ENCODE measurements at regions not wholly inside any gene's neighbourhood (a gene's known extent, or its start where the extent isn't known, plus 50 kb on each side); places are given as distances from the start of the nearest gene placed in this dataset.

DNA sequence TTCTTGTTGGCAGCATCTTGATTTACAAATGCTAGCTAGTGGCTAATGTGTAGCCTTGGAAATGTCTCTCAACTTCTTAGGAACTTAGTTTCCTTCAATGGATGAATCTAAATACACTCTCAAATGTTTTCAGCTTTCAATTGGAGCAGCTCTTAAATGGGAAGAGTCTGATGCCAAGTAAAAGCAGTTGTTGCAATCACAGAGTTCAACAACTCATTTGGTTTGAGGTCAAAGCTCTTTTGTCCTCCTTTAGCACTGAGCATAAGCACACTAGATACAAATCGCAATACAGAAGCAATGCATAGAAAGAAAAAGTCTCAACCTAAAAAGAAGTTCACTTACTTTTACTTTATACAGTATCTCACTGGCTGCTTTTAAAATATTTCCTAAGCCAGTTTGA, 986.1 kb upstream of the FLRT2 start:
- TF ChIP-seq, protein P1, sequence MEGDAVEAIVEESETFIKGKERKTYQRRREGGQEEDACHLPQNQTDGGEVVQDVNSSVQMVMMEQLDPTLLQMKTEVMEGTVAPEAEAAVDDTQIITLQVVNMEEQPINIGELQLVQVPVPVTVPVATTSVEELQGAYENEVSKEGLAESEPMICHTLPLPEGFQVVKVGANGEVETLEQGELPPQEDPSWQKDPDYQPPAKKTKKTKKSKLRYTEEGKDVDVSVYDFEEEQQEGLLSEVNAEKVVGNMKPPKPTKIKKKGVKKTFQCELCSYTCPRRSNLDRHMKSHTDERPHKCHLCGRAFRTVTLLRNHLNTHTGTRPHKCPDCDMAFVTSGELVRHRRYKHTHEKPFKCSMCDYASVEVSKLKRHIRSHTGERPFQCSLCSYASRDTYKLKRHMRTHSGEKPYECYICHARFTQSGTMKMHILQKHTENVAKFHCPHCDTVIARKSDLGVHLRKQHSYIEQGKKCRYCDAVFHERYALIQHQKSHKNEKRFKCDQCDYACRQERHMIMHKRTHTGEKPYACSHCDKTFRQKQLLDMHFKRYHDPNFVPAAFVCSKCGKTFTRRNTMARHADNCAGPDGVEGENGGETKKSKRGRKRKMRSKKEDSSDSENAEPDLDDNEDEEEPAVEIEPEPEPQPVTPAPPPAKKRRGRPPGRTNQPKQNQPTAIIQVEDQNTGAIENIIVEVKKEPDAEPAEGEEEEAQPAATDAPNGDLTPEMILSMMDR (IDR thresholded peaks at IDR 0.05): no peak
- TF ChIP-seq ZFX (IDR thresholded peaks at IDR 0.05; ENCODE audit: borderline replicate concordance): no peak
- no peak overlapping the region for H3K27ac ChIP-seq

DNA sequence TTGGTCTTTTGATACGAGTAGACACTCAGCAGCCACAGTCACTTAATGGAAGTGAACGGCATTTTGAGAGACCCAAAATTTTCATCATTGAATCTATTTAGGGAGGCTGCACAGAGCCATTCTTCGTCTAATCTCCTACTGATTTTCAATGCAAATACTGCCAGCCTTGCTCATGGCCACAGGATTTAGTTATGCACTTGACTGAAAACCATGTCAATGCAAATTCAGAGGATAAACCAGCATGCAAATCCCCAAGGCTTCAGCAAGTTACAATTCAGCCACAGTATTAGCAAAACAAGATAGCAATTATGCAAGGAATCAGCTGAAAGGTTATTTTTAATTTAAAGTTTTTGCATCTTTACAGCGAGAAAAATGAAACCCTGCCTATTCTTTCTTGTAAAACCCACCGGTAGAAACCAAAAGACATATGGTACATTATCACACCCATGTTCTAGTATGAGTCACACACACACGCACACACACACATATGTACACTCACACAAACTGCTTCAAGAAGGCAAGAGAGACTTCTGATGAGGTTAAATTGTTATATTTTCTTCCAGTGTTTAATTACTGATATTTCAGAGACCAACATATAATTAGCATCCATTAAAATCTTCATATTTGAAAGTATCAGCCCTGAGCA, 985.3 kb upstream of the FLRT2 start:
- no peak overlapping the region for H3K27ac ChIP-seq
- no peak for TF ChIP-seq ZFX (IDR thresholded peaks at IDR 0.05; ENCODE audit: borderline replicate concordance)
- TF ChIP-seq, protein P1 (IDR thresholded peaks at IDR 0.05): no peak

- H3K27ac ChIP-seq: no peak overlapping the region
- TF ChIP-seq, protein P1 (IDR thresholded peaks at IDR 0.05): no peak
- TF ChIP-seq ZFX (IDR thresholded peaks at IDR 0.05; ENCODE audit: borderline replicate concordance): no peak
Observed at GRCh38 chr14:84546236-84546635, 983.7 kb upstream of the FLRT2 start.

DNA sequence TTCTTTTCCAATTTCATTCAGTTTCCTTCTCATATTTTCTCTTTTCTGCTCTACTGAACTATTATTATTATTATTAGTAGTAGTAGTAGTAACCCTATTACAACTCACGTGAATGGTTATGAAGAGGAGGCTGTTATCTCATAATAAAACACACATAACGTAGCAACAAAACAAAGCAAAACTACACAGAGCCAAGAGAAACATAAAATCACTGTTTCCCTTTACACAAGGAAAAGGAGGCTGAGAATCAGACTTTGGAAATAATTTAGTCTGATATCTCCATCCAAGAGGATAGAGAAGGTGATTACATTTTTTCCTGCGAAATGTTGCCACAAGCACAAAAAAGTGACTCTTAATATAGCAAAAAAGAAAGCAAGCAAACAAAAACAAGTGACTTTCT, 975.8 kb upstream of the FLRT2 start:
- H3K27ac ChIP-seq: no peak overlapping the region
- no peak for TF ChIP-seq ZFX (IDR thresholded peaks at IDR 0.05; ENCODE audit: borderline replicate concordance)
- TF ChIP-seq, protein P1 (IDR thresholded peaks at IDR 0.05): no peak

DNA sequence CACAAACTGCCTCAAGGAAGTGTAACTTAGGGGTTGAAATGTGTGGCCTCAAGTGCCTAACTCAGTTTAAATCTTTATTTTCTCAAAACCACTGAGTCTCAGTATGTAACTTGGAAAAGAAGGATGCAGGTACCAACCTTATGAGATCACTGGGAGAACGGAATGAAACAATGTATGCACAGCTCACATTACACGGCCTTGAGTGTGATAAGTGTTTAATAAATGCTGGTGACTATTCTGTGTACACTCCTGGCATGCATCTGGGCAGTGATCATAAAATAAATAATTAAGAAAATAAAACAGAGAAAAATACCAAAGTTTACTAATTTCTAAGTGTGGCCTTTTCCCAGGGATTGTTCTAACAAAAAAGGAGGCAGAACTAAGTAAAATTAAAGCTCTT, 974.5 kb upstream of the FLRT2 start:
- no peak for TF ChIP-seq ZFX (IDR thresholded peaks at IDR 0.05; ENCODE audit: borderline replicate concordance)
- H3K27ac ChIP-seq: no peak overlapping the region

- no peak overlapping the region for H3K27ac ChIP-seq
- TF ChIP-seq ZFX (IDR thresholded peaks at IDR 0.05; ENCODE audit: borderline replicate concordance): no peak
- TF ChIP-seq, protein P1 (IDR thresholded peaks at IDR 0.05): no peak
Observed at GRCh38 chr14:84566109-84566508, 963.8 kb upstream of the FLRT2 start.

DNA sequence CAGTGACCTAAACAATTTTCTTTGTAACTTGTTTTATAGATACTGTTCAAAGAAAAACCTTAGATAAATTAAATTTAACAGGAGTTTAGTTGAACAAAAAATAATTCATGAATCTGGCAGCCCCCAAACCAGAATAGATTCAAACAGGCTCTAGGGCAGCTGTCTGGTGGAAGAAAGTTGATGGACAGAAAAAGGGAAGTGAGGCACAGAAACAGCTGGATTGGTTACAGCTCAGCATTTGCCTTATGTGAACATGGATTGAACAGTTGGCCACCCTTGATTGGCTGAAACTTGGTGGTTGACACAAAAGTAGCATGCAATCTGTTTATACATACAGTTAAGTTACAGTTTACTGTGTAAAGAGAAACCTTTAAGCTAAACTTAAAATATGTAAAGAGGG, 954.3 kb upstream of the FLRT2 start:
- H3K27ac ChIP-seq: no peak overlapping the region
- TF ChIP-seq, protein P1 (IDR thresholded peaks at IDR 0.05): no peak
- TF ChIP-seq ZFX (IDR thresholded peaks at IDR 0.05; ENCODE audit: borderline replicate concordance): no peak

GRCh38 chr14:84579292-84579691, 950.7 kb upstream of the FLRT2 start:
- no peak for TF ChIP-seq ZFX (IDR thresholded peaks at IDR 0.05; ENCODE audit: borderline replicate concordance)
- TF ChIP-seq, protein P1 (IDR thresholded peaks at IDR 0.05): no peak

More at GRCh38 chr14:84579292-84579691, 950.7 kb upstream of the FLRT2 start:
- H3K27ac ChIP-seq: no peak overlapping the region

Data from 22Rv1 (cell line).